HUES64 (cell line): ENCODE measurements at regions not wholly inside any gene's neighbourhood (a gene's known extent, or its start where the extent isn't known, plus 50 kb on each side); places are given as distances from the start of the nearest gene placed in this dataset.

Experiments
- H3K27ac ChIP-seq: 2 replicates; pipeline ENCODE4 v1.7.0; 2013; ENCODE audit warnings: low read depth, low read length, inconsistent platforms
- H3K27me3 ChIP-seq: 2 replicates; pipeline ENCODE4 v1.6.1; 2013; ENCODE audit warnings: mild to moderate bottlenecking, low read length; ENCODE audit not compliant: insufficient read depth
- H3K36me3 ChIP-seq: 2 replicates; pipeline ENCODE4 v1.6.1; 2013; ENCODE audit warnings: mild to moderate bottlenecking, low read length; ENCODE audit not compliant: insufficient read depth
- H3K4me1 ChIP-seq: 2 replicates; pipeline ENCODE4 v1.6.1; 2013; ENCODE audit warnings: mild to moderate bottlenecking, low read length, moderate library complexity; ENCODE audit not compliant: insufficient read depth
- H3K4me3 ChIP-seq: 2 replicates; pipeline ENCODE4 v1.5.1; 2013; ENCODE audit warnings: mild to moderate bottlenecking, low read length, moderate library complexity
- H3K9ac ChIP-seq: 2 replicates; pipeline ENCODE4 v1.6.1; 2013; ENCODE audit warnings: mild to moderate bottlenecking, low read depth, low read length
- H3K9me3 ChIP-seq: 2 replicates; pipeline ENCODE4 v1.6.1; 2013; ENCODE audit warnings: low read depth, low read length; ENCODE audit not compliant: insufficient read depth
- WGBS: fragments of 150-250, 120-280 bp; methylation state at CpG from one replicate; pipeline ENCODE4 v1.1.7; 2013; ENCODE audit warnings: missing lambda C conversion rate; 5-methylcytosine and 5-hydroxymethylcytosine counted together

DNA sequence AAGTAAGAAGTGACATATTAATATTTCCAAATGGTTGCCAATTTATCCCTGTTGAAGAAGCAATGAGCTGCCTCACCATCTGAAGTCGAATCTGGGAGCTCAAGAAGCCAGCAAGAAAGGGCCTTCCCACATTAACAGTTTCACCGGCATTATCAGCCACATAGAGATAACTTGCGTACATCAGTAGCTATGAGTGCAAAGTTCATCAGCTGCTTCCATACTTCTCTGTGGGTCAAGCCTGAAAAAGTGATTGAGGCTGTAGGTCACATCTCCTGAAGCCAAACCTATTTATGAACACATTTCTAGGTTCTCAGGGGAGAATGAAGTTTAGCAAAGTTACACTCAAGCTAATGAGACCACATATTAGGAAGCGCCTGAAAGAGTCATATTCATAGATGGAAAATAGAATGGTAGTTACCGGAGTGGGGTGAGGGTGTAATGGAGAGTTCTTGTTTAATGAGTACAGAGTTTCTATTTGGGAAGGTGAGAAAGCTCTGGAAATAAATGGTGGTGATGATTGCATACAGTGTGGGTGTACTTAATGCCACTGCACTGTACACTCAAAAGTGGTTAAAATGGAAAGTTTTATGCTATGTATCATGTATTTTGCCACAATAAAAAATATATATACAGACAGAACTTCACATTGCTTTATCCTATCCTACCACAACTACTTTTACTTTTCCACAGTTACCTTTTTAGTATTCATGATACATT, 189.3 kb upstream of the SP4 start:
- 92% methylated on average over 5 of the region's 5 CpGs for WGBS
- Histone ChIP-seq H3K9ac (no peak overlapping the region), H3K4me1 (peaks cover 3% of the 10 kb centered on the region), H3K4me3 (no peak overlapping the region), H3K9me3 (no peaks in the 10 kb centered on the region), H3K27me3 (no peaks in the 10 kb centered on the region), H3K27ac (no peak overlapping the region), H3K36me3 (no peaks in the 10 kb centered on the region)

DNA sequence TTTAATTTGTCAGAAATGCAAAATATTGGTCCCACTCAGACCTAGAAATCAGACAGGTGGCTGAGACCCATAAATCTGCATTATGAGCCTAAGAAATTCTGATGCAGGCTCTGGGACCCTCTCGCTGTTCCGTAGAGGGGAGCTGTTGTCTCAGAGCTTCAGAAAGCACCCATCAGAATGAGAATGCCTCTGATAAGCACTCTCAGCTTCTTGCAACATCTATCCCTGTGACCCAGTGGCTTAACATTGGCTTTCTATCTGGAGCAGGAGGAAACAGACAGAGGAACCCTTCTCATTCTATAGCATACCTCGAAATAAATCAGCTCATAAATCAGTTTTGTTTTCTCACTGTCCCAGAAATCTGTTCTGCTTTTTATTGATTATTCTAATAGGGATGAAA, 184.6 kb upstream of the SP4 start:
- Histone ChIP-seq H3K4me3 (no peak overlapping the region), H3K9me3 (no peaks in the 10 kb centered on the region), H3K27ac (no peak overlapping the region), H3K9ac (no peak overlapping the region), H3K4me1 (peaks cover 4% of the 10 kb centered on the region), H3K27me3 (no peaks in the 10 kb centered on the region), H3K36me3 (no peaks in the 10 kb centered on the region)
- 48% methylated on average over 3 of the region's 3 CpGs for WGBS

- Histone ChIP-seq H3K27me3 (peaks cover 10% of the 10 kb centered on the region; the same call in 1 of the 2 replicates), H3K4me1 (peaks cover 54% of the 10 kb centered on the region)
- WGBS = 66% methylated on average over 3 of the region's 3 CpGs
Observed at GRCh38 chr7:21251151-21251800, 176.6 kb upstream of the SP4 start.

GRCh38 chr7:21253740-21254687, 173.9 kb upstream of the SP4 start:
- Histone ChIP-seq H3K27me3 (peaks cover 10% of the 10 kb centered on the region; the same call in 1 of the 2 replicates), H3K27ac (no peak overlapping the region; the same call in 1 of the 2 replicates), H3K9me3 (no peaks in the 10 kb centered on the region), H3K9ac (no peak overlapping the region), H3K4me1 (peaks cover 55% of the 10 kb centered on the region), H3K36me3 (no peaks in the 10 kb centered on the region), H3K4me3 (peak overlapping the region; percentile 48)
- WGBS = 12% methylated on average over 15 of the region's 18 CpGs

More at GRCh38 chr7:21251151-21251800, 176.6 kb upstream of the SP4 start:
- no peak overlapping the region for H3K9ac ChIP-seq
- H3K4me3 ChIP-seq = no peak overlapping the region
- no peaks in the 10 kb centered on the region for H3K36me3 ChIP-seq
- H3K27ac ChIP-seq = no peak overlapping the region
- H3K9me3 ChIP-seq = no peaks in the 10 kb centered on the region

DNA sequence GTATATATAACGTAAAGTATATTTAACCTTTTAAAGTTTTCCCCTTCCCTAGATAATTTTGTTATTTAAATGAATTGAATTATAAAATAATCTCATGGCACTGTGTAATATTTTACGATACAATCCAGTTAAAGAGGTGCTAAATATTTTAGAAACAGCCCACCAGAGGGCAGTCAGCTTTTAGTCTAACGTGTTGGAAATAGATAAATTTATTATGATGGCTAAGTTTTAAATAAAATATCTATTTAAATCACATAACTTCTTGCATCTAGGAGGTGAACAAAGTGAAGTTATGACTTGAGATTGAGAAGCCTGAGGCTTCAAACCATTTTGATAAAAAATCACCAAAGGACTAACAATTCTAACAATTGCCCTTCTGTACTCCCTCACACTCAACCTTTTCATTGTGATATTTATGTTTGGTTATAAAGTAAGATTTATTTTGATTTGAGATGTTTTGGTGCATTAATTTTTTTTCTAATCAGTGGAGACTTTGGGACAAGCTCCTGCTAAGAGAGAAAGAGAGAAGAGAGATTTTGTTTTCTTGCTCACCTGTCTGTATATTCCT, 171.5 kb upstream of the SP4 start:
- Histone ChIP-seq H3K27ac (no peak overlapping the region), H3K4me3 (no peak overlapping the region)
- 100% methylated on average over 1 of the region's 3 CpGs for whole genome bisulfite sequencing

DNA sequence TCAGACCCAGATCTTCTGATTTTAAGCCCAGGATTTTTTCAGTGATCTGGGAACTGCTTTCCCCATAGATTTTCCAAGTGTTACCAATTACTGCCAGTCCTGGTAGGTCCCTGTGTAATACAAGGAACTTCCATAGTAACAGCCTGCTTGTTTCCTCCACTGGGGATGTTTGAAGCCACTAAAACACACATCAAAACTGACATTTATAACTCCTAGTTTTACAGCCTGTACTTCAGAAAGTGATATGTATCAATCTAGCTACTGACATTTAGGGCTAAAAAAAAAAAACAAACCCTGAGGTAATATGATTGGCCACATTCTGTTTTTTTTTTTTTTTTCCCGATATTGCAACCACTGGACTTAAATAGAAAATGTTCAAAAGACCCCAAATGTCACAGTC, 166.9 kb upstream of the SP4 start:
- H3K4me3 ChIP-seq = no peak overlapping the region
- no peaks in the 10 kb centered on the region for H3K27me3 ChIP-seq
- H3K36me3 ChIP-seq = no peaks in the 10 kb centered on the region
- 90% methylated on average over 1 of the region's 1 CpG for WGBS
- H3K27ac ChIP-seq = no peak overlapping the region
- peaks cover 20% of the 10 kb centered on the region for H3K4me1 ChIP-seq
- no peak overlapping the region for H3K9ac ChIP-seq
- H3K9me3 ChIP-seq = no peaks in the 10 kb centered on the region

More for the DNA sequence above, 171.5 kb upstream of the SP4 start:
- Histone ChIP-seq H3K9me3 (no peaks in the 10 kb centered on the region), H3K36me3 (no peaks in the 10 kb centered on the region), H3K4me1 (peaks cover 45% of the 10 kb centered on the region), H3K9ac (no peak overlapping the region), H3K27me3 (peaks cover 10% of the 10 kb centered on the region; the same call in 1 of the 2 replicates)

GRCh38 chr7:21261627-21262594, 166.0 kb upstream of the SP4 start:
- peaks cover 16% of the 10 kb centered on the region; the same call in 1 of the 2 replicates for H3K4me1 ChIP-seq
- H3K27me3 ChIP-seq = no peaks in the 10 kb centered on the region
- no peak overlapping the region for H3K4me3 ChIP-seq
- 60% methylated on average over 8 of the region's 9 CpGs for WGBS
- H3K9ac ChIP-seq = no peak overlapping the region
- H3K9me3 ChIP-seq = no peaks in the 10 kb centered on the region
- no peak overlapping the region; the same call in 1 of the 2 replicates for H3K27ac ChIP-seq
- no peaks in the 10 kb centered on the region for H3K36me3 ChIP-seq

DNA sequence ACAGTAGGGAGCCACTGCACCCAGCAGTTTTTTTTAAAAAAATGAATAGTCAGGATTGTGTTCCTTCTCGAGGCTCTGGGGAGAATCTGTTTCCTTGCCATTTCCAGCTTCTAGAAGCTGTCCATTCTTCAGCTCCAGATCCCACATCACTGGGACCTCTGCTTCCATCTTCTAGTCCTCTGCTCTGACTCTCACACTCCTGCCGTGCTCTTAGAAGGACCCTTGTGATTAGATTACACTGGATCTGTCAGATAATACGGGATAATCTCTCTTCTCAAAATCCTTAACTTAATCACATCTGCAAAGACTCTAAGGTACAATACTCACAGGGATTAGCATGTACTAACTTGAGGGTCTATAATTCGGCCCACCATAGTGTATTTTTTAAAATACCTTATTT, 158.9 kb upstream of the SP4 start:
- WGBS = 93% methylated on average over 3 of the region's 4 CpGs
- Histone ChIP-seq H3K4me3 (no peak overlapping the region), H3K9me3 (no peaks in the 10 kb centered on the region), H3K27ac (no peak overlapping the region), H3K9ac (no peak overlapping the region), H3K36me3 (no peaks in the 10 kb centered on the region), H3K4me1 (no peaks in the 10 kb centered on the region), H3K27me3 (no peaks in the 10 kb centered on the region)

- no peak overlapping the region for H3K4me3 ChIP-seq
- H3K9ac ChIP-seq = no peak overlapping the region
- WGBS = 66% methylated on average over 5 of the region's 5 CpGs
- H3K36me3 ChIP-seq = no peaks in the 10 kb centered on the region
- H3K27me3 ChIP-seq = no peaks in the 10 kb centered on the region
- H3K27ac ChIP-seq = peak overlapping the region; percentile 16; the same call in 1 of the 2 replicates
- H3K9me3 ChIP-seq = no peaks in the 10 kb centered on the region
- H3K4me1 ChIP-seq = peaks cover 11% of the 10 kb centered on the region
Observed at GRCh38 chr7:21276471-21277035, 151.3 kb upstream of the SP4 start.

- WGBS = 100% methylated on average over 3 of the region's 3 CpGs
- Histone ChIP-seq H3K27ac (no peak overlapping the region), H3K36me3 (no peaks in the 10 kb centered on the region), H3K4me3 (no peak overlapping the region), H3K9ac (no peak overlapping the region), H3K4me1 (peaks cover 11% of the 10 kb centered on the region), H3K9me3 (no peaks in the 10 kb centered on the region), H3K27me3 (no peaks in the 10 kb centered on the region)
Observed at GRCh38 chr7:21278944-21279343, 148.9 kb upstream of the SP4 start.
